ENCODE measurements at regions not wholly inside any gene's neighbourhood (a gene's known extent, or its start where the extent isn't known, plus 50 kb on each side); places are given as distances from the start of the nearest gene placed in this dataset.

DNA sequence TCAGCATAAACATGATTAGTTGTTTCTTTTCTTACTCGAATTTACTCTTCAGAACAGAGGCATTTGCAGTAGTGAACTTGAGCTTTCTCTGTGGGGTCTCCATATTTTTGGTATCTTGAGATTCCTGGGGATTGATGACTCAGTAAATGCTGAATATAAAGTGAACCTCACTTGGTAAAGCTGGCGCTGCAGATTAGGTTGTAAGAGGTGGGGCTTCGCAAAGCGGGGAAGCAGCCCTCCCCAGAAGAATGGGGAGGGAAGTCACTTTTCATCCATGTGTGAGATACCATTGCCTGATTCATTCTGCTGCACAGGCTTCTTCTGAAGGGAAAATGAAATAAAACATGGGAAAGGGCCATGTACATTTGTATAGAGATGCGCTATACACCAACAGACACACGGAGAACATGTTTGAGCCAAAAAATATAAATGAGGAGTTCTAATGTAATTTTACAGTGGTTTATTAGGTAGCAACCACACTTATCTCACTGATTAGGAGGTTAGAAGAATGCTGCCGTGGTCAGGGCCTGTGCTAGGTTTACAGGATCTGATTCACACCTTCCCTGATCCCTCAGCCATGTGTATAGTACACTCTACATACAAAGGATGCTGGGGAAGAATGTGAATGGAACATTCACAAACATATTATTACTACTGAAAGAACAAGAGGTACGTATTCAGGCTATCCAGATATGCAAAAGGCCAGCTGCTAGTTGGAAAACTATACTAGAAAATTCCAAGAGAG is 63.5 kb downstream of the DNTTIP2 start:
- WGBS, 2 experiments (ENCODE audit: insufficient coverage in 2 of 2), result 57 to 58% methylated on average over 4 to 5 of the region's 8 CpGs
- no peak overlapping the region for H3K4me3 ChIP-seq (ENCODE audit: extremely low read depth, insufficient read depth, low read length, poor library complexity, severe bottlenecking)

DNA sequence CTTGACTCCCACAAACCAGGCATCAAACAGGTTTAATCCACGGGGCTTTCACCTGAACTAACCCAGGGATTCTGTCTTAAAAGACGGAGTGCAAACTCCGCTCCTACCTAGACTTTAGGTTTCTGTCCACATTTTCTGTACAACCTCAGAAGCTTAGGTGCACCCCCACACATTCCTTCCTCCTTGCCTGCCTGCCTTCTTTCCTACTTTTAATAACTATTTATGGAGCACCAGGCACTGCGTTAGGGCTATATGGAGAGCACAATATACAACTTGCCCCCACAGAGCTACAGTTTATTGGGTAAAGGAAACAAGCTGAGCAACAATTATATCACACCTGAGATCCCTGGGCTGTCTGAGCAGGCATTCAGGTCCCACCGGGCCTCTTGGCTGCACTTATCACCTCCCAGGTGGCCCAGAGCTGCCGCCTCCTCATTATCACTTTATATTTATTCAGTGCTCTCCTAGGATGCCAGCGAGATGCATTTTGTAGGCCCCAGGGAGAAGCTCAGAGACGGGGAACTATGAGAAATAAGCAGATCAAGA is 64.1 kb downstream of the DNTTIP2 start:
- Histone ChIP-seq H3K4me1 (ENCODE audit: control insufficient read depth, insufficient read depth, low read length, poor library complexity, severe bottlenecking) (peaks cover 61% of the 10 kb centered on the region), H3K9me3 (ENCODE audit: control insufficient read depth, low read length) (no peaks in the 10 kb centered on the region), H3K36me3 (ENCODE audit: control insufficient read depth, insufficient read depth, low read length) (no peaks in the 10 kb centered on the region), H3K4me3 (ENCODE audit: extremely low read depth, insufficient read depth, low read length, poor library complexity, severe bottlenecking) (no peak overlapping the region), H3K27ac (ENCODE audit: low read depth, low read length, severe bottlenecking) (peak overlapping the region; percentile 58)
- WGBS, 2 experiments (ENCODE audit: insufficient coverage in 2 of 2), result 68% methylated on average over 4 to 5 of the region's 8 CpGs

More for the DNA sequence above, 63.5 kb downstream of the DNTTIP2 start:
- H3K36me3 ChIP-seq (ENCODE audit: control insufficient read depth, insufficient read depth, low read length), result no peaks in the 10 kb centered on the region
- H3K27ac ChIP-seq (ENCODE audit: low read depth, low read length, severe bottlenecking), result peak overlapping the region; percentile 58
- no peaks in the 10 kb centered on the region for H3K9me3 ChIP-seq (ENCODE audit: control insufficient read depth, low read length)
- peaks cover 66% of the 10 kb centered on the region for H3K4me1 ChIP-seq (ENCODE audit: control insufficient read depth, insufficient read depth, low read length, poor library complexity, severe bottlenecking)

DNA sequence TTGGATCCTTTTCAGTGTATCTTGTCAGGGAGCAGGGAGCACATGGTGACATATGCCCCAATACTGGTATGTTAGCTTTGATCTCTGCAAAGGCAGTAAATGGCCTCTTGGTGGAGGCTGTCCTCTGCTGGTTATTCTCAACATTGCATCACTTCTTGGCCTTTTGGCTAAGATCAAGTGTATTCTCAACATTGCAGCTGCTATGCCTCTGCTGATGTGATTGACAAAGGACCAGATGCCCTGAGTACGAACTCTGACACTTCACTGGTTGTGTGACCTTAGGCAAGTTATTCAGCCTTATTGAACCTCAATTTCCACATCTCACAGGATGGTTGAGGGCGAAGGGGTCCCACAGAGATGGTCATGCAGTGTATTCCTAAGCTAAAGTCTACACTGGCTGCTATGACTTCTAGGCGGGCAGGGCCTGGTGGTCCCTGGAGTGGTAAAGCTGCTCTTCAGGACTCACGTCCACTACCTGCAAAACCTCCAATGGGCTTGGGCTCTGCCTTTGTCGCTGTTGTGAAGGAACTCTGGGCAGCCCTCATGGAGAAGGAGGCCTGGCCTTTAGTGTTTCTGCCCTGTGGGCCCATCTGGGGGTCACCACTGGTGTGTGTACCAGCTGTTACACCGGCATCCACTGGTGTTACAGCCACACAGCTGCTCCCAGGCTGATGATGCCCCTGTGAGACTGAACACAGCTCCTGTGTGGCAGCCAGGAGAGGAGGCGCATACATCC is 64.8 kb downstream of the DNTTIP2 start:
- no peaks in the 10 kb centered on the region for H3K36me3 ChIP-seq (ENCODE audit: control insufficient read depth, insufficient read depth, low read length)
- 74 to 90% methylated on average over 5 to 6 of the region's 7 CpGs for WGBS, 2 experiments (ENCODE audit: insufficient coverage in 2 of 2)
- H3K4me3 ChIP-seq (ENCODE audit: extremely low read depth, insufficient read depth, low read length, poor library complexity, severe bottlenecking), result no peak overlapping the region
- no peaks in the 10 kb centered on the region for H3K9me3 ChIP-seq (ENCODE audit: control insufficient read depth, low read length)
- H3K27ac ChIP-seq (ENCODE audit: low read depth, low read length, severe bottlenecking), result no peak overlapping the region
- peaks cover 61% of the 10 kb centered on the region for H3K4me1 ChIP-seq (ENCODE audit: control insufficient read depth, insufficient read depth, low read length, poor library complexity, severe bottlenecking)

DNA sequence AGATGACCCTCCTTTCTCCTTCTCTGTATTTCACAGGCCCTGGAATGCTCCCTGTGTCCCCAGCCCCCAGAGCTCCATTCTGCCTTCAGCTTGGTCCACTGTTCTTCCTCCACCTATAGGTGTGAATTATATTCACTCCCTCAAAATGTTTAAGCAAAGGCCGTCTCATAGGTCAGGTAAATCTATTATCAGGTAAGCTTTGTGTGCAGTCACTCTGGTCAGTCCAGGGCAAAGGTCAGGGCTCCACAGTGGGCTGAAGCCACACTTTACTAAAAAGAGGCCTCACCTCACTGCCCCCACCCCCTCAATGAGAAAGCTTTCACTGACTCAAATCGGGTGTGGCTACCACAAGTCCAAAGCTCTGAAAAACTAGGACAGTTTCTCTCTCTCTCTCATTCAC is 65.9 kb downstream of the DNTTIP2 start:
- no peak overlapping the region for H3K4me3 ChIP-seq (ENCODE audit: extremely low read depth, insufficient read depth, low read length, poor library complexity, severe bottlenecking)
- no peaks in the 10 kb centered on the region for H3K36me3 ChIP-seq (ENCODE audit: control insufficient read depth, insufficient read depth, low read length)
- peaks cover 59% of the 10 kb centered on the region for H3K4me1 ChIP-seq (ENCODE audit: control insufficient read depth, insufficient read depth, low read length, poor library complexity, severe bottlenecking)
- WGBS, 2 experiments (ENCODE audit: insufficient coverage in 2 of 2), result no CpG with 5 or more reads among the region's 2 CpGs
- H3K27ac ChIP-seq (ENCODE audit: low read depth, low read length, severe bottlenecking), result no peak overlapping the region
- H3K9me3 ChIP-seq (ENCODE audit: control insufficient read depth, low read length), result peaks cover 9% of the 10 kb centered on the region

DNA sequence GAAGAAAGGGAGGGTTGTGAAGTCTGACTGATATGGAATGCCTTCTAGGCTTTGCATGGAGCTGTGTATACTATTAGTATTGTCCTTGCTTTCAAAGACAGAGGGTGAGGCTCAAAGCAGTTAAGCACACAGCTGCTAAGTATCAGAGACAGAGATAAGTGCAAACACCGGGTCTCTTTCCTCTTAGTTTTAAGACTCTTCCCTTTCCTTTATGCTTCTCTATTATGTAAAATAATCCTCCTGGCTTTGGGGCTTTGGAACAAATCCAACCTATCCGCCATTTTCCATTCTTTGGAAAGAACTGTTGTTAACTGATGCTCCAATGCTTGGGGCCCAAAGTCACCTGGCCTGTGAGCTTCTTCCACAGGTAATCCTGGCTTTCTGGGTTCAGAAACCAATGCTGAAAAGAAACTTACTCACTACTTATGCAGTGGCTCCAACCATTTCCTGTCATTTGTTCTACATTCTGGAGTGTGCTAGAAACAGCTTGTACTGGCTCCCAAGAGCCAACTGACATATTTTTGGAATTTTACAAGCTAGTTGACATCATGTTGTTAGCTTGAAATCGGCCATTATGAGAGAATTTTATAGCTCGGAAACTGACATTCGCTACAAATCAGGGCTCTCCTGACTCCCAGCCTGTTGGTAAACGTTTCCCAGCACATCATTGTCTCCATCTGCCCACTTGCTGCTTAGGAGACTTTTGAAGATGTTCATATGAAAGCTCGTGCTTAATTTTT is 67.5 kb downstream of the DNTTIP2 start:
- H3K27ac ChIP-seq (ENCODE audit: low read depth, low read length, severe bottlenecking), result no peak overlapping the region
- H3K4me1 ChIP-seq (ENCODE audit: control insufficient read depth, insufficient read depth, low read length, poor library complexity, severe bottlenecking), result peaks cover 44% of the 10 kb centered on the region
- no peaks in the 10 kb centered on the region for H3K36me3 ChIP-seq (ENCODE audit: control insufficient read depth, insufficient read depth, low read length)
- 94 to 97% methylated on average over 4 of the region's 7 CpGs for WGBS, 2 experiments (ENCODE audit: insufficient coverage in 2 of 2)
- H3K9me3 ChIP-seq (ENCODE audit: control insufficient read depth, low read length), result peaks cover 11% of the 10 kb centered on the region
- H3K4me3 ChIP-seq (ENCODE audit: extremely low read depth, insufficient read depth, low read length, poor library complexity, severe bottlenecking), result no peak overlapping the region

DNA sequence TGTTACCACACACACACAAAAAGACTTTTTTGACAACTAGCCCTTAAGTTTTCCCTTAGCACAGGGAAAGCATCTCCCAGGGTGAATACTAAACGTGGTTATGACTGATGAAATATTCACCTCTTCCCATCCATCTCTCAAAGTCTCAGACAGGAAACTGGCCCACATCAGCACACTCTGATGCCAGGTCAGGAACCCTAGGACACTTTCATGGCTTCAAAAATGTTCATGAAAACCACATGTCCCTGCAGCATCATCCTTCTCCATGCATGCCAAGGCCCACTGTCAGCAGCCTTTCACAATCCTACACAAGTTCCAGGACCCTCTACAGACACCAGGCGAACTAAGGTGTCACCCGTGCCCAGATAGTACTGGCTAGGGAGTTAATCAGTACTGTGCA is 68.7 kb downstream of the DNTTIP2 start:
- peaks cover 33% of the 10 kb centered on the region for H3K4me1 ChIP-seq (ENCODE audit: control insufficient read depth, insufficient read depth, low read length, poor library complexity, severe bottlenecking)
- peaks cover 11% of the 10 kb centered on the region for H3K9me3 ChIP-seq (ENCODE audit: control insufficient read depth, low read length)
- WGBS, 2 experiments (ENCODE audit: insufficient coverage in 2 of 2), result 93 to 100% methylated on average over 1 to 2 of the region's 3 CpGs
- H3K4me3 ChIP-seq (ENCODE audit: extremely low read depth, insufficient read depth, low read length, poor library complexity, severe bottlenecking), result no peak overlapping the region
- H3K27ac ChIP-seq (ENCODE audit: low read depth, low read length, severe bottlenecking), result no peak overlapping the region
- no peaks in the 10 kb centered on the region for H3K36me3 ChIP-seq (ENCODE audit: control insufficient read depth, insufficient read depth, low read length)

DNA sequence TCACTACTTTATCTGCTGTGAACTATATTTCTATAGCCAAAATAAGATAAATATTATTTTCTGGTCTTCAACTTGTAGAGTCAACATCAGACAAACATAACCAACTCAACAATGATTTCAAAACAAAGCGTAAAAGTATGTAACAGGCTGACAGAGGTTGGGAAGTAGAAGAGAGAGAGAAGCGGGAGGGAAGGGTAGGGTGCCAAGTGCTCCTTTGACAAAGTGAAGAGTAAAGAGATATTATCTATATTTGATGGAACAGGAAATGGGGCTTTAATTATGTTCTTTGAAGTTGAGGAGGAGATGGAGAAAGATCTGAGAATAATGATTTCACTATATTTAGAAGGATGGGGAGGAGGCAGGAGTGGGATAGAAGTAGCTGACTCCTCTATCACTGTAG is 70.1 kb downstream of the DNTTIP2 start:
- no peak overlapping the region for H3K27ac ChIP-seq (ENCODE audit: low read depth, low read length, severe bottlenecking)
- H3K9me3 ChIP-seq (ENCODE audit: control insufficient read depth, low read length), result peaks cover 11% of the 10 kb centered on the region
- H3K4me3 ChIP-seq (ENCODE audit: extremely low read depth, insufficient read depth, low read length, poor library complexity, severe bottlenecking), result no peak overlapping the region
- peaks cover 25% of the 10 kb centered on the region for H3K4me1 ChIP-seq (ENCODE audit: control insufficient read depth, insufficient read depth, low read length, poor library complexity, severe bottlenecking)
- WGBS, 2 experiments (ENCODE audit: insufficient coverage in 2 of 2), result 100% methylated on average over 1 of the region's 2 CpGs
- H3K36me3 ChIP-seq (ENCODE audit: control insufficient read depth, insufficient read depth, low read length), result no peaks in the 10 kb centered on the region

DNA sequence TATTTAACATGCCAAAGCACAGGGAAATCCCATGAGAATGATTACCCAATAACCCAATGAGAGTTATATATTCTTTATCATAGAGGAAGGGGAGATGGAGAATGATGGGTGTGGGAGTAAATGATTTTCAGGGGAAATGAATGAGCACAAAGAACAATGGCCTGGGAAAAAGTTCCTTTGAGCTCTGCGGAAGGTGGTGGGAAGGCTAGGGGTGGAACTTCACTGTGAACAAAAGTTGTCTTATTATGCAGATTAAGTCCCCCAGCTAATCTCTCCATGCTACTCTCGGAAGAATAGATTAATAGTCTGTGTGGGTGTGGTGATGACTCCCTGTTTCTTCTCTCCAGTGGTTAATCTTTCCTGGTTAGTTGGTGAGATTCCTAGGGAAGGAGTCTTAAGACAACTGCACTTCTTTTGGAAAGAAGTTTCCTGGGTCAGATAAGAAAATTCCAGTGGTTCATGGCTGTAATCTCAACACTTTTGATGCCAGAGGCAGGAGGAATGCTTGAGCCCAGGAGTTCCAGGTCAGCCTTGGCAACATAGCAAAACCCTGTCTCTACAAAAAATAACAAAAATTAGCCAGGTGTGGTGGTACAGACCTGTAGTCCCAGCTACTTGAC is 71.6 kb downstream of the DNTTIP2 start:
- Histone ChIP-seq H3K4me3 (ENCODE audit: extremely low read depth, insufficient read depth, low read length, poor library complexity, severe bottlenecking) (no peak overlapping the region), H3K4me1 (ENCODE audit: control insufficient read depth, insufficient read depth, low read length, poor library complexity, severe bottlenecking) (peaks cover 21% of the 10 kb centered on the region), H3K27ac (ENCODE audit: low read depth, low read length, severe bottlenecking) (no peak overlapping the region), H3K36me3 (ENCODE audit: control insufficient read depth, insufficient read depth, low read length) (no peaks in the 10 kb centered on the region), H3K9me3 (ENCODE audit: control insufficient read depth, low read length) (peaks cover 11% of the 10 kb centered on the region)
- no CpG with 5 or more reads among the region's 2 CpGs for WGBS, 2 experiments (ENCODE audit: insufficient coverage in 2 of 2)

DNA sequence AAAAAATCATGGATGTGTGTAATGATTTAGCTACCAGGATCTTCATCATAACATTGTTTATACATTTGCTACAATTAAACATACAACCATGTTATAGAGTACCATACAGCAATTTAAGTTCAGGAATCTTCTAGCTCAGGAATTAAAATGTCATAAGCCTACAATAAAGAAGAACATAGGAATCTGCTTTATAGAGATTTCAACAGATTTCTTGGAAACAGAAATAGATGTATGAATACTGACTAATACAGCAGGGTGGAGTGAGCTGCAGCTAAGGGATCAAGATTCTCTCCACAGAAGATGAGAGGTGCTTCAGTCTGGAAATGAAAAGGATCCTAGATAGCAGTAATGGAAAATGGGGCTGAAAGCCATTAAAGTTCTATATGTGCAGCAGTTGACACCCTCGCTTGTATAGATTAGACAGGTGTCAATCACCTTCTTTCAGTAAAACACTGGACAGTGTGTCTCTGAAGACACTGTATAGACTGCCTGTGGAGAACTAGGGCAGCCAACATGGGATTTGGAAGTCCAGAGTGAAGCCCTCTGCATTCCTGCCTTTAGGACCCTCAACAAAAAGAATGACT is 73.9 kb downstream of the DNTTIP2 start:
- WGBS, 2 experiments (ENCODE audit: insufficient coverage in 2 of 2), result 78 to 82% methylated on average over 1 of the region's 1 CpG
- Histone ChIP-seq H3K4me1 (ENCODE audit: control insufficient read depth, insufficient read depth, low read length, poor library complexity, severe bottlenecking) (peaks cover 12% of the 10 kb centered on the region), H3K27ac (ENCODE audit: low read depth, low read length, severe bottlenecking) (no peak overlapping the region), H3K36me3 (ENCODE audit: control insufficient read depth, insufficient read depth, low read length) (no peaks in the 10 kb centered on the region), H3K9me3 (ENCODE audit: control insufficient read depth, low read length) (peaks cover 11% of the 10 kb centered on the region), H3K4me3 (ENCODE audit: extremely low read depth, insufficient read depth, low read length, poor library complexity, severe bottlenecking) (no peak overlapping the region)

DNA sequence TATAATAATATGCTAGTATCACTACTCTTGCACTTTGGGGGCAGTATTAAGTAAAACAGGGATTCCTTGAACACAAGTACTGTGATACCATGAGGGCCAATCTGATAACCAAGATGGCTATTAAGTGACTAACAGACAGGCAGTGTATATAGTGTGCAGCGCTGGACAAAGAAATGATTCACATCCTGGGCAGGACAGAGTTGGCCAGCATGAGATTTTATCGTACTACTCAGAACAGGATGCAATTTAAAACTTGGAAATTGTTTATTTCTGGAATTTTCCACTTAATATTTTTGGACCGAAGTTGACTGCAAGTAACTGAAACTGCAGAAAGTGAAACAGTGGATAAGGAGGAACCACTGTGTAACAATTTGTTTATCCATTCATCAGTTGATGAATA is 74.6 kb downstream of the DNTTIP2 start:
- WGBS, 2 experiments (ENCODE audit: insufficient coverage in 2 of 2), result 90 to 96% methylated on average over 3 of the region's 3 CpGs
- Histone ChIP-seq H3K9me3 (ENCODE audit: control insufficient read depth, low read length) (peaks cover 11% of the 10 kb centered on the region), H3K27ac (ENCODE audit: low read depth, low read length, severe bottlenecking) (peak overlapping the region; percentile 12), H3K4me3 (ENCODE audit: extremely low read depth, insufficient read depth, low read length, poor library complexity, severe bottlenecking) (no peak overlapping the region), H3K4me1 (ENCODE audit: control insufficient read depth, insufficient read depth, low read length, poor library complexity, severe bottlenecking) (peaks cover 12% of the 10 kb centered on the region), H3K36me3 (ENCODE audit: control insufficient read depth, insufficient read depth, low read length) (no peaks in the 10 kb centered on the region)
